Left ventricle myocardium inferior (tissue), 1 donor: ENCODE measurements at regions not wholly inside any gene's neighbourhood (a gene's known extent, or its start where the extent isn't known, plus 50 kb on each side); places are given as distances from the start of the nearest gene placed in this dataset.

Source experiments
- DNase-seq: peaks from one replicate; pipeline ENCODE4 v3.0.0-alpha.2; 2020
- H3K27ac ChIP-seq: fragments of 200-600 bp; replicated peaks from 2 replicates; pipeline ENCODE4 v1.8.0; 2021
- H3K27me3 ChIP-seq: fragments of 200-600 bp; 2 replicates; pipeline ENCODE4 v1.8.0; 2021; ENCODE audit warnings: low read depth
- H3K36me3 ChIP-seq: fragments of 200-600 bp; 2 replicates; pipeline ENCODE4 v1.8.0; 2021
- H3K4me1 ChIP-seq: fragments of 200-600 bp; 2 replicates; pipeline ENCODE4 v1.8.0; 2021
- H3K4me3 ChIP-seq: fragments of 200-600 bp; 2 replicates; pipeline ENCODE4 v1.8.0; 2021; ENCODE audit warnings: mild to moderate bottlenecking, moderate library complexity
- H3K9me3 ChIP-seq: fragments of 200-600 bp; replicated peaks from 2 replicates; pipeline ENCODE4 v1.8.0; 2021
- intact Hi-C: fragments of 100-400 bp; cut with micrococcal nuclease; formaldehyde crosslinking; loops from one replicate; pipeline ENCODE4 v1.11.0; 2022
- TF ChIP-seq, protein P1 (sequence below): fragments of 200-600 bp; IDR thresholded peaks from 2 replicates; pipeline ENCODE4 v1.8.0; 2021; ENCODE audit warnings: antibody characterized with exemption, mild to moderate bottlenecking, borderline replicate concordance
- donor health status: DM: no; HTN: yes; CAD: no; lungs with severe emphysema.

DNA sequence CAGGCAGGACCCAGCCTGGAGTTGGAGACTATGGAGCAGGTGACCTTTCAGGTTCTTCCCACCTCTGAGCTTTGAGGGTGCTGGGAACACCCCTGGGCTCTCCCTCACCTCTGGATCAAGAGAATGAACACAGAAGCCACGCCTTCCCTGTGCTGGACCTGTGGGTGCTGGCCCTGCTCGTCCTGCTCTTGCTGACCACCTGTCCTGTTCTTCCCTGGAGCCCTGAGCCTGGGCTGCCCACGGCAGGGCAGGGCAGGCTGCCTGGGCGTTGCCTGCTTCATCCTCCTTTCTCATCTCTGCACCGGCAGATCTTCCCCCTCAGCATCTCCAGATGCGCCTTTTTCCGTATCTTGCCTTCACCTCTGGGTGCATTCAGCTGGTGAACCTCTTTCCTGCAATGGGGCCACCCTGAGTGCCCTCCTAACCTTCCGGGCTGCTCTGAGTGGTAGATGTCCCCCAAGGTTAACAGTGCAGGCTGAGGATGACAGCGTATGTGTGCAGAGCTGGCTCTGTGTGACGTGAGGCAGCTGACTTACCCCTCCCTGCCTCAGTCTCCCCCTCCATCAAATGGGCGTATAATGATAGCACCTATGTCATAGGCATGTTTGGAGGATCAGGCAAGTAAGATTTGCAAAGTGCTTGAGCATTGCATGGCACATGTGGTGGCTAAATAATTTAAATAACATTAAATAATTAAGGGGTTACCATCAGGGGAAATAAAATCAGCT is 225.8 kb upstream of the CIBAR2 start:
- Histone ChIP-seq H3K36me3 (no peaks in the 10 kb centered on the region), H3K4me3 (no peak overlapping the region), H3K27me3 (no peaks in the 10 kb centered on the region), H3K9me3 (no peaks in the 10 kb centered on the region), H3K27ac (no peak overlapping the region), H3K4me1 (peaks cover 16% of the 10 kb centered on the region)
- TF ChIP-seq, protein P1, sequence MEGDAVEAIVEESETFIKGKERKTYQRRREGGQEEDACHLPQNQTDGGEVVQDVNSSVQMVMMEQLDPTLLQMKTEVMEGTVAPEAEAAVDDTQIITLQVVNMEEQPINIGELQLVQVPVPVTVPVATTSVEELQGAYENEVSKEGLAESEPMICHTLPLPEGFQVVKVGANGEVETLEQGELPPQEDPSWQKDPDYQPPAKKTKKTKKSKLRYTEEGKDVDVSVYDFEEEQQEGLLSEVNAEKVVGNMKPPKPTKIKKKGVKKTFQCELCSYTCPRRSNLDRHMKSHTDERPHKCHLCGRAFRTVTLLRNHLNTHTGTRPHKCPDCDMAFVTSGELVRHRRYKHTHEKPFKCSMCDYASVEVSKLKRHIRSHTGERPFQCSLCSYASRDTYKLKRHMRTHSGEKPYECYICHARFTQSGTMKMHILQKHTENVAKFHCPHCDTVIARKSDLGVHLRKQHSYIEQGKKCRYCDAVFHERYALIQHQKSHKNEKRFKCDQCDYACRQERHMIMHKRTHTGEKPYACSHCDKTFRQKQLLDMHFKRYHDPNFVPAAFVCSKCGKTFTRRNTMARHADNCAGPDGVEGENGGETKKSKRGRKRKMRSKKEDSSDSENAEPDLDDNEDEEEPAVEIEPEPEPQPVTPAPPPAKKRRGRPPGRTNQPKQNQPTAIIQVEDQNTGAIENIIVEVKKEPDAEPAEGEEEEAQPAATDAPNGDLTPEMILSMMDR = no peak
- DNase-seq = no peak
- intact Hi-C loops = no loop called here

DNA sequence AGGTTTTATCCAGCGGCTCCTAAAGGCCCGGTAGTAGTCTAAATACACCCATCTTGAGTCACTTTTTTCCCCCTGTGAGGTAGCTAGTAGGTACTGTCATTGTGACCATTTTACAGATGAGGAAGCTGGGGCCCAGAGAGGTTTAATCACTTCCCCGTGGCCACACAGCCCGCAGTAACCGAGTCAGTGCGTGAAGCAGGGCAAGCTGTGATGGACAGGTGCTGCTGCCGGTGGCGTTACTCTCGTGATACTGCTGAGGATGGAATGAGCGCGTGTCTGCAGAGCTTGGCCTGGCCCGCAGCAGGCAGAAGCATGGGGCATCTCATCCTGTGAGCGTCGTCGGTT is 226.3 kb upstream of the CIBAR2 start:
- Histone ChIP-seq H3K36me3 (no peaks in the 10 kb centered on the region), H3K4me1 (peaks cover 14% of the 10 kb centered on the region), H3K4me3 (no peak overlapping the region), H3K27me3 (no peaks in the 10 kb centered on the region), H3K27ac (no peak overlapping the region), H3K9me3 (no peaks in the 10 kb centered on the region)
- DNase-seq = no peak
- intact Hi-C loops = no loop called here
- TF ChIP-seq, protein P1 = no peak

DNA sequence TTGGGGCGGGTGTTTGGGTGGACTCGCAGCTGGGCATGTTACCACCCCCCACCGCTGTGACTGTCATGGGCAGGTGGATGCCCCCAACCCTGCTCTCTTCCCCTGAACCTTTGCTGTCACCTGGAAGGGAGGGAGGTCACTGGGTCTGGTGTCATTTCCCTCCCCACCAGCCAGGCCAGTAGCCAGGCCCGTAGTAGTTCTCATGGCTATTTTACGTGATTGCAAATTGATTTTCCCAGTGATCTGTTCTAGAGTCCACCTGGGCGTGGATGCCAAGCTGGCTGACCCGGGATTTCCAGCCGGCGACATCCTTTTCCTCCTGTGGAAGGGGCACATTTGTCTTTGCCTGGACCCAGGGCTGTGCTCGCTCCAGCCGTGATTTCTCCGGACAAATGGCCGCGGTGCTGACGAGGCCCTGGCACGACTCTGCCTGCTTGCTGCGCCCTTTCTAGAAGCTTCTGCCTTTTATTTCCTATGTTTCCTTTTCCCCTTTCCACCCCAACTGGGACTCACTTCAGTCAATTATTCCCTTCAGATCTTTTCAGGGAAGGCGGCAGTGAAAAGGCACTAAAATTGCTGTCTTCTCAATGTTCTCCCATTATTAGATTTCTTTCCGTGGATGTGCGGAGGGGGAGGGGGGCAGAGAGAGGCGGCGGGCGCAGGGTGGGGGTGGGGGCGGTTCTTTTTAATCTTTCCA is 226.9 kb upstream of the CIBAR2 start:
- Histone ChIP-seq H3K4me1 (peaks cover 9% of the 10 kb centered on the region), H3K27me3 (no peaks in the 10 kb centered on the region), H3K36me3 (no peaks in the 10 kb centered on the region), H3K4me3 (no peak overlapping the region), H3K27ac (no peak overlapping the region), H3K9me3 (no peaks in the 10 kb centered on the region)
- intact Hi-C loops = no loop called here
- TF ChIP-seq, protein P1 = no peak
- DNase-seq = no peak

DNA sequence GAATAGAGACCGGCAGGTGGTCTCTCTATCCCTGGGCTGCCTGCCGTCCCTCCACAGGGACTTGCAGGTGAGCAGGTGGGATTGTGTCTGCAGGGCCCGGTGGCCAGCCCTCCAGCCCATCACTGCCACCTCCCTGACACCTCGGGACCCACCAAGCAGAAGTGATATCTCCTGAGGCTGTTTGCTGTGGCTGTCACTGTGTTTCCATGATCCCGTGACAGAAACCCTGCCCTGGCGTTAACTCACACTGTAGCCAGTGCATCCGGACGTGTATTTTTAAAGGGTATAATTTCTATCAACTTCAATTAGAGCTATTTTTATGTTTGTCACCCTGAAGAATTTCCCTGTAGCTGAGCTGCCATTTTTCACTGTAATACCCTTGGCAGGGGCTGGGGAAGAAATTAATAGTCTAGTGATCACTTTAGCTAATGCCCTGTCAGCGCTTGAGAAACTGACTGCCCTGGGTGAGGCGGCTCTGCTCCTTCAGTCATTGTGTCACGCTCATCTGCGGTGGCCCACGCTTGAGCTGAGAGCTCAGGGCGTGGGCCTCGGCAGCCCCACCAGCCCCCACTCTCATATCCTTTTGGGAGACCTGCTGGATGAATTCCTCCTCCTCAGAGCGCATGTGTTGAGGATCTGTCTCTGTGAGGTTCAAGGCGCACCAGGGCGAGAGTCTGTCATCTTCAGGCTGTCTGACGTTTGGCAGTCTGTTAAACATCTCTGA is 229.9 kb upstream of the CIBAR2 start:
- Histone ChIP-seq H3K4me1 (no peaks in the 10 kb centered on the region), H3K27me3 (no peaks in the 10 kb centered on the region), H3K4me3 (no peak overlapping the region), H3K27ac (no peak overlapping the region), H3K36me3 (no peaks in the 10 kb centered on the region), H3K9me3 (no peaks in the 10 kb centered on the region)
- TF ChIP-seq, protein P1 = no peak
- DNase-seq = no peak
- intact Hi-C loops = no loop called here

DNA sequence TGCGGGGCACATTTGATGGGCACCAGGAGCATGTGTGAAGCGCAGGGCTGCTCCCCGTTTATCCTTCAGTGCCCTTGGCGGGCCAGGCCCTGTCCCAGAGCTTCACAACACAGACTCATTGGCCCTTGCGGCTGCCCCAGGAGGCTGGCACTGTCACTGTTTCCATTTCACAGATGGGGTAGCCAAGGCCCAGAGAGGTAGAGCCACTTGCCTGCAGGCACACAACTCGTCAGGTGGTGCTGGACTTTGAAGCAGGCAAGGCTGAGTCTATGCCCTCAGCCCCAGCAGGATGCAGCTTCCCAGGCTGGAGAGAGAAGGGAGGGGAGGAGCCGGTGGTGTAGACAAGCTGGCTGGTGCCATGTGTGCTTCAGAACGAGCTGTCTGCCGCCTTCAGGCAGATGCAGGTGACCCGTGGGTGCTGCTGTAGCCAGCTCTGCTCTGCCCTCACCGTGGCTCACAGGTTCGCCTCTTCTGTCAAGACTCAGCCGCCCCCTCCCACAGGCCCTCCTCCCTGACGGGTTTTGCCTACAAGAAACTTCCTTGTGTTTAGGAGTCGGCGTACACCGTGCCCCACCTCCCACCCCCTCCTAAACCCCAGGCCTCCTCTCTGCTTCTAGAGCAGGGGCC is 232.3 kb upstream of the CIBAR2 start:
- no peak for DNase-seq
- Histone ChIP-seq H3K27me3 (no peaks in the 10 kb centered on the region), H3K9me3 (no peaks in the 10 kb centered on the region), H3K4me3 (no peak overlapping the region), H3K4me1 (peaks cover 6% of the 10 kb centered on the region), H3K27ac (no peak overlapping the region), H3K36me3 (no peaks in the 10 kb centered on the region)
- intact Hi-C loops = no loop called here
- TF ChIP-seq, protein P1 = no peak
